ENCODE measurements at regions not wholly inside any gene's neighbourhood (a gene's known extent, or its start where the extent isn't known, plus 50 kb on each side); places are given as distances from the start of the nearest gene placed in this dataset.
A peak's percentile ranks its signal among the peaks of the same experiment; 100 is the strongest.

GRCh38 chr18:47545613-47546012 is 294.2 kb upstream of the SKOR2 start:
- DNase-seq, result no peak

- DNase-seq, result no peak
Measured at GRCh38 chr18:47543080-47543479, 291.6 kb upstream of the SKOR2 start.

GRCh38 chr18:47542551-47542950 is 291.1 kb upstream of the SKOR2 start:
- DNase-seq, result no peak

- peak; percentile 19 for DNase-seq
Measured at GRCh38 chr18:47531717-47532116, 280.3 kb upstream of the SKOR2 start.

GRCh38 chr18:47530695-47531094 is 279.2 kb upstream of the SKOR2 start:
- no peak for DNase-seq

GRCh38 chr18:47528343-47528742 is 276.9 kb upstream of the SKOR2 start:
- DNase-seq, result no peak

GRCh38 chr18:47526147-47526546 is 274.7 kb upstream of the SKOR2 start:
- no peak for DNase-seq

- no peak for DNase-seq
Measured at GRCh38 chr18:47522359-47522758, 270.9 kb upstream of the SKOR2 start.

GRCh38 chr18:47520263-47520662 is 268.8 kb upstream of the SKOR2 start:
- DNase-seq, result no peak

GRCh38 chr18:47519706-47520105 is 268.2 kb upstream of the SKOR2 start:
- DNase-seq, result no peak

- no peak for DNase-seq
Measured at GRCh38 chr18:47519277-47519676, 267.8 kb upstream of the SKOR2 start.

- no peak for DNase-seq
Measured at GRCh38 chr18:47513614-47514013, 262.2 kb upstream of the SKOR2 start.

- no peak for DNase-seq
Measured at GRCh38 chr18:47512726-47513435, 261.4 kb upstream of the SKOR2 start.

- DNase-seq, result no peak
Measured at GRCh38 chr18:47512056-47512455, 260.6 kb upstream of the SKOR2 start.

- no peak for DNase-seq
Measured at GRCh38 chr18:47510831-47511230, 259.4 kb upstream of the SKOR2 start.

GRCh38 chr18:47507651-47508050 is 256.2 kb upstream of the SKOR2 start:
- DNase-seq, result no peak

- DNase-seq, result no peak
Measured at GRCh38 chr18:47506897-47507296, 255.4 kb upstream of the SKOR2 start.

- no peak for DNase-seq
Measured at GRCh38 chr18:47501946-47502345, 250.5 kb upstream of the SKOR2 start.

- no peak for DNase-seq
Measured at GRCh38 chr18:47500930-47501329, 249.5 kb upstream of the SKOR2 start.

GRCh38 chr18:47492691-47493090 is 241.2 kb upstream of the SKOR2 start:
- no peak for DNase-seq

- DNase-seq, result no peak
Measured at GRCh38 chr18:47490882-47491281, 239.4 kb upstream of the SKOR2 start.

GRCh38 chr18:47485221-47485797 is 233.8 kb upstream of the SKOR2 start:
- DNase-seq, result no peak

- no peak for DNase-seq
Measured at GRCh38 chr18:47484068-47484467, 232.6 kb upstream of the SKOR2 start.

- no peak for DNase-seq
Measured at GRCh38 chr18:47480166-47480565, 228.7 kb upstream of the SKOR2 start.

All from renal pelvis (tissue), 1 donor.